ENCODE measurements at regions not wholly inside any gene's neighbourhood (a gene's known extent, or its start where the extent isn't known, plus 50 kb on each side); places are given as distances from the start of the nearest gene placed in this dataset.

- Histone ChIP-seq H3K4me3 (ENCODE audit: low read depth, low read length) (no peak overlapping the region), H3K36me3 (ENCODE audit: control insufficient read depth, insufficient read depth, low read length) (no peaks in the 10 kb centered on the region), H3K27me3 (ENCODE audit: control insufficient read depth, insufficient read depth, low read length) (no peaks in the 10 kb centered on the region)
- FAIRE-seq (no peak), DNase-seq (ENCODE audit: low read depth) (no peak)
- TF ChIP-seq, protein P1, sequence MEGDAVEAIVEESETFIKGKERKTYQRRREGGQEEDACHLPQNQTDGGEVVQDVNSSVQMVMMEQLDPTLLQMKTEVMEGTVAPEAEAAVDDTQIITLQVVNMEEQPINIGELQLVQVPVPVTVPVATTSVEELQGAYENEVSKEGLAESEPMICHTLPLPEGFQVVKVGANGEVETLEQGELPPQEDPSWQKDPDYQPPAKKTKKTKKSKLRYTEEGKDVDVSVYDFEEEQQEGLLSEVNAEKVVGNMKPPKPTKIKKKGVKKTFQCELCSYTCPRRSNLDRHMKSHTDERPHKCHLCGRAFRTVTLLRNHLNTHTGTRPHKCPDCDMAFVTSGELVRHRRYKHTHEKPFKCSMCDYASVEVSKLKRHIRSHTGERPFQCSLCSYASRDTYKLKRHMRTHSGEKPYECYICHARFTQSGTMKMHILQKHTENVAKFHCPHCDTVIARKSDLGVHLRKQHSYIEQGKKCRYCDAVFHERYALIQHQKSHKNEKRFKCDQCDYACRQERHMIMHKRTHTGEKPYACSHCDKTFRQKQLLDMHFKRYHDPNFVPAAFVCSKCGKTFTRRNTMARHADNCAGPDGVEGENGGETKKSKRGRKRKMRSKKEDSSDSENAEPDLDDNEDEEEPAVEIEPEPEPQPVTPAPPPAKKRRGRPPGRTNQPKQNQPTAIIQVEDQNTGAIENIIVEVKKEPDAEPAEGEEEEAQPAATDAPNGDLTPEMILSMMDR (IDR thresholded peaks at IDR 0.05; ENCODE audit: insufficient read depth, low read length, severe bottlenecking): no peak
These were observed 343.4 kb downstream of the PPP1R2C start for GRCh38 chrX:42434458-42435166.

GRCh38 chrX:42432552-42432951 is 345.4 kb downstream of the PPP1R2C start:
- FAIRE-seq (no peak), DNase-seq (ENCODE audit: low read depth) (no peak)

DNA sequence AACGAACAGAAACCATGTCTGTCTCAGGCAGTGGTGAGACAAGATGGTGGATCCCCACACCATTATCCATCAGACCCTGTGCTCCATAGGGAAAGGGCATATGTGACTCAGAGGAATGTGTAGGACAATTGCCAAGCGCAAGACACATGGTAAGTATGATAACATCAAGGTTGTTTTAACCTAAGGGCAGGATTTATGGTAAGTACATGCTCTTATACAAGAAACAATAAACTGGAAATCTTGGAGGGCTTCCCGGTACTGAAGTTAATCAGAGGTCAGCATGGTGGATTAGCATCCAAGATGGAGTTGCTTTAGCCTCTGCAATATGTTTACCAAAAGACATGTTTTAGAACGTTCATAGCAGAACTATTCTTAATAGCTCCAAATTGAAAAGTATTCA is 355.0 kb downstream of the PPP1R2C start:
- Histone ChIP-seq H3K4me3 (ENCODE audit: low read depth, low read length) (no peak overlapping the region), H3K36me3 (ENCODE audit: control insufficient read depth, insufficient read depth, low read length) (no peaks in the 10 kb centered on the region), H3K27me3 (ENCODE audit: control insufficient read depth, insufficient read depth, low read length) (no peaks in the 10 kb centered on the region)
- DNase-seq (ENCODE audit: low read depth) (no peak), FAIRE-seq (no peak)
- TF ChIP-seq, protein P1 (IDR thresholded peaks at IDR 0.05; ENCODE audit: insufficient read depth, low read length, severe bottlenecking): no peak

More at GRCh38 chrX:42432552-42432951, 345.4 kb downstream of the PPP1R2C start:
- Histone ChIP-seq H3K4me3 (ENCODE audit: low read depth, low read length) (no peak overlapping the region), H3K27me3 (ENCODE audit: control insufficient read depth, insufficient read depth, low read length) (no peaks in the 10 kb centered on the region), H3K36me3 (ENCODE audit: control insufficient read depth, insufficient read depth, low read length) (no peaks in the 10 kb centered on the region)
- TF ChIP-seq, protein P1 (IDR thresholded peaks at IDR 0.05; ENCODE audit: insufficient read depth, low read length, severe bottlenecking): no peak

DNA sequence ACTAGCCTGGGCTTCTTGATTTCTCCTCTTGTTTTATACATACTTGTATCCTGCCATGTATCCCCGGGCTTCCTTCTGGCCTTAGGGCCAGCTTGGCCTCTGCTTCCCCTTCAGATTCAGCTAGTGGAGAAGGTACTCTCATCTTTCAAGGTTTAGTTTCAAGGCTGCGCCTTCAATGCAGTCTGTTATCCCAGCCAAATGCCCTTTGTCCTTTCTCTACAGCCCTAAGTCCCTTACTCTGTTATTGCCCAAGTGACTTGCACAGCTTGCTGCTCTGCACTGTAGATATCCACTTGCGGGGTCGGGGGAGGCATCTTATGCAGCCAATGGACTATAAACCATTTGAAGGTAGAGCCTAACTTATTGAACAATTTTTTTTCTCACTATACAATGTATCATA is 357.5 kb downstream of the PPP1R2C start:
- FAIRE-seq (no peak), DNase-seq (ENCODE audit: low read depth) (no peak)
- Histone ChIP-seq H3K36me3 (ENCODE audit: control insufficient read depth, insufficient read depth, low read length) (no peaks in the 10 kb centered on the region), H3K4me3 (ENCODE audit: low read depth, low read length) (no peak overlapping the region), H3K27me3 (ENCODE audit: control insufficient read depth, insufficient read depth, low read length) (no peaks in the 10 kb centered on the region)
- TF ChIP-seq, protein P1 (IDR thresholded peaks at IDR 0.05; ENCODE audit: insufficient read depth, low read length, severe bottlenecking): no peak

- TF ChIP-seq, protein P1 (IDR thresholded peaks at IDR 0.05; ENCODE audit: insufficient read depth, low read length, severe bottlenecking): no peak
- no peak for DNase-seq (ENCODE audit: low read depth)
- H3K36me3 ChIP-seq (ENCODE audit: control insufficient read depth, insufficient read depth, low read length): no peaks in the 10 kb centered on the region
- no peaks in the 10 kb centered on the region for H3K27me3 ChIP-seq (ENCODE audit: control insufficient read depth, insufficient read depth, low read length)
- H3K4me3 ChIP-seq (ENCODE audit: low read depth, low read length): no peak overlapping the region
- FAIRE-seq: no peak
These were observed 362.3 kb downstream of the PPP1R2C start for GRCh38 chrX:42415636-42416035.

GRCh38 chrX:42414057-42414456 is 363.9 kb downstream of the PPP1R2C start:
- TF ChIP-seq, protein P1 (IDR thresholded peaks at IDR 0.05; ENCODE audit: insufficient read depth, low read length, severe bottlenecking): no peak
- DNase-seq (ENCODE audit: low read depth) (no peak), FAIRE-seq (no peak)
- no peak overlapping the region for H3K4me3 ChIP-seq (ENCODE audit: low read depth, low read length)
- H3K27me3 ChIP-seq (ENCODE audit: control insufficient read depth, insufficient read depth, low read length): no peaks in the 10 kb centered on the region
- no peaks in the 10 kb centered on the region for H3K36me3 ChIP-seq (ENCODE audit: control insufficient read depth, insufficient read depth, low read length)
